Progenitor cell of endocrine pancreas (in vitro differentiated cells): ENCODE measurements at regions not wholly inside any gene's neighbourhood (a gene's known extent, or its start where the extent isn't known, plus 50 kb on each side); places are given as distances from the start of the nearest gene placed in this dataset.
"Not testable (repeated sequence)": the region's sequence is repeated elsewhere in the genome, so short reads cannot be mapped to it uniquely, and the experiment has no call there.

Source experiments
- DNase-seq: peaks from one replicate; pipeline ENCODE4 v3.0.0; 2021; ENCODE audit warnings: low spot score; ENCODE audit not compliant: unreplicated experiment
- H3K27ac Mint-ChIP-seq: 2 replicates; pipeline ENCODE4 v1.8.0; 2021; ENCODE audit warnings: mild to moderate bottlenecking, moderate library complexity, mixed read lengths
- H3K27me3 Mint-ChIP-seq: 2 replicates; pipeline ENCODE4 v1.8.0; 2021; ENCODE audit warnings: mixed read lengths
- H3K36me3 Mint-ChIP-seq: 2 replicates; pipeline ENCODE4 v1.8.0; 2022; ENCODE audit warnings: mixed read lengths; ENCODE audit not compliant: insufficient read depth
- H3K4me1 Mint-ChIP-seq: 2 replicates; pipeline ENCODE4 v1.8.0; 2021; ENCODE audit warnings: low read depth, mixed read lengths
- H3K4me3 Mint-ChIP-seq: 2 replicates; pipeline ENCODE4 v1.8.0; 2021; ENCODE audit warnings: low read depth, mild to moderate bottlenecking, moderate library complexity, mixed read lengths
- H3K9me3 Mint-ChIP-seq: 2 replicates; pipeline ENCODE4 v1.8.0; 2021; ENCODE audit warnings: low read depth, mixed read lengths
- CTCF ChIP-seq: fragments of 200-600 bp; sonication (generic); IDR thresholded peaks from one replicate; pipeline ENCODE4 v1.5.0; 2021; ENCODE audit warnings: antibody characterized with exemption, mild to moderate bottlenecking; ENCODE audit not compliant: unreplicated experiment

GRCh38 chr1:194067772-194068171 lies 881.4 kb upstream of the B3GALT2 start:
- Mint-ChIP-seq H3K4me3 (no peak overlapping the region), H3K9me3 (no peaks in the 10 kb centered on the region), H3K4me1 (no peaks in the 10 kb centered on the region), H3K27ac (no peak overlapping the region), H3K27me3 (no peaks in the 10 kb centered on the region), H3K36me3 (no peaks in the 10 kb centered on the region)
- no peak for TF ChIP-seq CTCF
- DNase-seq = no peak

- no peaks in the 10 kb centered on the region for H3K27me3 Mint-ChIP-seq
- no peaks in the 10 kb centered on the region for H3K9me3 Mint-ChIP-seq
- H3K4me3 Mint-ChIP-seq = no peak overlapping the region
- TF ChIP-seq CTCF = no peak
- H3K4me1 Mint-ChIP-seq = no peaks in the 10 kb centered on the region
- DNase-seq = no peak
- H3K36me3 Mint-ChIP-seq = peaks cover 3% of the 10 kb centered on the region
- no peak overlapping the region for H3K27ac Mint-ChIP-seq
These were observed 876.5 kb upstream of the B3GALT2 start for GRCh38 chr1:194062962-194063361.

- Mint-ChIP-seq H3K27me3 (no peaks in the 10 kb centered on the region), H3K4me3 (no peak overlapping the region), H3K36me3 (peaks cover 3% of the 10 kb centered on the region), H3K27ac (no peak overlapping the region), H3K9me3 (no peaks in the 10 kb centered on the region), H3K4me1 (no peaks in the 10 kb centered on the region)
- no peak for DNase-seq
- no peak for TF ChIP-seq CTCF
These were observed 876.1 kb upstream of the B3GALT2 start for GRCh38 chr1:194062526-194062925.

GRCh38 chr1:194060481-194060880 lies 874.1 kb upstream of the B3GALT2 start:
- Mint-ChIP-seq H3K9me3 (no peaks in the 10 kb centered on the region), H3K4me3 (no peak overlapping the region), H3K36me3 (peaks cover 3% of the 10 kb centered on the region), H3K27ac (no peak overlapping the region), H3K4me1 (no peaks in the 10 kb centered on the region), H3K27me3 (no peaks in the 10 kb centered on the region)
- TF ChIP-seq CTCF = no peak
- no peak for DNase-seq

- not testable (repeated sequence) for DNase-seq, H3K36me3 Mint-ChIP-seq, H3K4me1 Mint-ChIP-seq, H3K9me3 Mint-ChIP-seq, H3K27ac Mint-ChIP-seq, H3K27me3 Mint-ChIP-seq, H3K4me3 Mint-ChIP-seq
These were observed 871.9 kb upstream of the B3GALT2 start for GRCh38 chr1:194058268-194058667.

GRCh38 chr1:194056169-194056568 lies 869.8 kb upstream of the B3GALT2 start:
- peaks cover 4% of the 10 kb centered on the region for H3K9me3 Mint-ChIP-seq
- no peak for TF ChIP-seq CTCF

More at GRCh38 chr1:194056169-194056568, 869.8 kb upstream of the B3GALT2 start:
- DNase-seq = no peak
- peaks cover 5% of the 10 kb centered on the region for H3K4me1 Mint-ChIP-seq
- no peak overlapping the region for H3K27ac Mint-ChIP-seq
- peaks cover 3% of the 10 kb centered on the region for H3K27me3 Mint-ChIP-seq
- H3K36me3 Mint-ChIP-seq = peaks cover 3% of the 10 kb centered on the region
- no peak overlapping the region for H3K4me3 Mint-ChIP-seq
